DOHH2 (cell line): ENCODE measurements at regions not wholly inside any gene's neighbourhood (a gene's known extent, or its start where the extent isn't known, plus 50 kb on each side); places are given as distances from the start of the nearest gene placed in this dataset.

Source experiments
- CTCF ChIP-seq: fragments of 200-600 bp; sonication (generic); IDR thresholded peaks from one replicate; pipeline ENCODE4 v1.5.1; 2014; ENCODE audit warnings: antibody characterized with exemption, mild to moderate bottlenecking, low read depth, low read length; ENCODE audit not compliant: poor library complexity, severe bottlenecking
- EZH2phosphoT487 ChIP-seq: fragments of 200-600 bp; sonication (generic); IDR thresholded peaks from 2 replicates; pipeline ENCODE4 v1.6.1; 2017; ENCODE audit warnings: borderline replicate concordance, mild to moderate bottlenecking, antibody characterized with exemption, low read length, moderate library complexity, mixed read lengths

DNA sequence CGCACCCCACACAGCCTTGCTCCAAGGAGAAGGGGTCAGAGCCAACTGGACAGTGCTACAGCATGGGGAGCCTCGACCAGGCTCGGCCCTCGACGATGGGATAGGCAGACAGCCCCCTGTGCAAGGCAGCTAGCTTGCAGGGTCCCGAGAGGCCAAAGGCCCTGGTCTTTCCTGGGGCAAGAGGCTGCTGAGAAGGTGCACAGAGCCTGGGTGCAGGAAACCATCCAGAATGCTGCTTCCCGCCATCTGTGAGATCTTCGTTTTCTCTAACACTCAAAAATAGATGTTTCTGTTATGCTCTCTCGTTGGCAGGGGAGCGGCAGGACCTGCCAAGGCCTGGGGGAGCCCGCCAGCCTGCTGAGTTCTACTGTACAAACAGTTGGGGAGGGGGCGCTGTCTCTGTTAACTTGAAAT, 168.0 kb upstream of the RTL1 start:
- TF ChIP-seq CTCF (no peak), EZH2phosphoT487 (no peak)
